ENCODE measurements at regions not wholly inside any gene's neighbourhood (a gene's known extent, or its start where the extent isn't known, plus 50 kb on each side); places are given as distances from the start of the nearest gene placed in this dataset.

DNA sequence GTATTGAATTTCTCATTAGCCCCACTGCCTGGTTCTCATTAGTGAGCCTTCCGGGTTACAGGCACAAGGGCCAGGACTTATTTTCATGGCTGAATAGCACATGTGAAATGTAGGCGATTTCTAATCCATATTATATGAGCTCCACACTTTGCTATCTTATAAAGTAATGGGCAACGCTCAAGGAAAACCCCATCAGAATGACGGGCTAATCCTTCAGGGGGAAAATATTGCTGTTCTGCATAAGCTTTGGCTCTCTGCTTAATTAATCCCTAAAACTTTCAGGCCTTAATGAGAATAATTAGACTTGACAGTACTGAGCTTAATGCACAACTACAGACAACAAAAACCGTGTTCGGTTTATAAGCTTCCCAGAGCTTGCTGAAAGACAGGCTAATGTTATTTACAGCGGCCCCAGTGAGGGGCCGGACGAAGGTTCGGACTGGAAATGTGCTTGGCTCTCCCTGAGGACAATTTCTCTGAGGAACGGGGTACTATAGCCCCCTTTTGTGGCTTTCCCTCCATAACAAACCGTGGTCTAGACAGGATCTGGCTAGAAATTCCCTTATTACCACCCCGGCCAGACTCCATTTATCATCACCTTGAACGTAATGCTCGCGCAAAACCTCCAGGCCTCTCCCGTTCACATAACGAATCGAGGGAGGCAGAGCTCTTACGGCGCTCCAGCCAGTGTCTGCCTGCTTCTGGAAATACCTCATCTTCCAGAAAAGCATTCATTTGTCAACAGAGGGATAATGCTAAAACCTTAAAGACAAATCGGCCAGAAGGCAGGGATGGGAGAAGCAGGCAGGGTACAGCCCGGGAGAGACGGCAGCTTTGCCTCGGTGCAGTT is 164.5 kb downstream of the CD83 start:
- H3K4me1 ChIP-seq (ENCODE audit: control insufficient read depth, insufficient read depth, low read length) = peaks cover 9% of the 10 kb centered on the region
- H3K27me3 ChIP-seq (ENCODE audit: control insufficient read depth, insufficient read depth, low read length, poor library complexity, severe bottlenecking) = no peaks in the 10 kb centered on the region
- no peak overlapping the region for H3K4me3 ChIP-seq (ENCODE audit: insufficient read depth, low read depth, low read length)
- H3K36me3 ChIP-seq (ENCODE audit: control insufficient read depth, insufficient read depth, low read length) = no peaks in the 10 kb centered on the region
- H3K27ac ChIP-seq (ENCODE audit: insufficient read depth, low read depth, low read length, poor library complexity, severe bottlenecking) = no peak overlapping the region
- WGBS, 2 experiments = 93 to 94% methylated on average over 25 of the region's 25 CpGs
- no peaks in the 10 kb centered on the region for H3K9me3 ChIP-seq (ENCODE audit: control insufficient read depth, low read length)

DNA sequence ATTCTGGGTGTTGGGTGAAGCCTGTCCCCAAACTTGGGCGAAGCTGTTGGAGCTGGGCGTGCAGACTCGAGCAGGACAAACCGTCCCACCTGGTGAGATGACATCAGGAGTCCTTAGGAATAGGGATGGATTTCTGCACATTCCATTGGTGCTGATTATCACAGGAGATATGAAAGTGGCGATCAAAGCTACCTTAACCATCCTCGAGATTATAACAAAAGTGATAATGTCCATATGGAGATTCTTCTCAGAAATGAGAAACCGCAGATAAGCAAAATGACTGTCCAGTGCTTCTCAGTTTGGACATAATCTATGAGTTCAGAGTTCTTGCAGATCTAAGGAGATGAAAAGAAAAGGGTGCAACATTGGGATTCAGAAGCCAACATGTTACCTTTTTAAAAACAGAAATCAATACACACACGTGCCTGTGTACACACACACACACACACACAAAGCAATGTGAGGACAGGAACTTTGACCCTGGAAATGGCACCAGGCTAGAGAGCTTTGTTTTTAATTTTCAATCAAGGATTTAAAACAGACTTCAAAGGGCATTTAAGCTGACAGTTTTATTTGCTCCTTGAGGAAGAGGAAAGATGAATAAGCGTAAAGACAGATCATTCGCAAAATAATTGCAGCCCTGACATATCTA is 165.4 kb downstream of the CD83 start:
- no peaks in the 10 kb centered on the region for H3K9me3 ChIP-seq (ENCODE audit: control insufficient read depth, low read length)
- H3K27me3 ChIP-seq (ENCODE audit: control insufficient read depth, insufficient read depth, low read length, poor library complexity, severe bottlenecking) = no peaks in the 10 kb centered on the region
- WGBS, 2 experiments = 90 to 93% methylated on average over 10 of the region's 10 CpGs
- H3K4me1 ChIP-seq (ENCODE audit: control insufficient read depth, insufficient read depth, low read length) = peaks cover 9% of the 10 kb centered on the region
- no peak overlapping the region for H3K4me3 ChIP-seq (ENCODE audit: insufficient read depth, low read depth, low read length)
- no peaks in the 10 kb centered on the region for H3K36me3 ChIP-seq (ENCODE audit: control insufficient read depth, insufficient read depth, low read length)
- H3K27ac ChIP-seq (ENCODE audit: insufficient read depth, low read depth, low read length, poor library complexity, severe bottlenecking) = no peak overlapping the region

DNA sequence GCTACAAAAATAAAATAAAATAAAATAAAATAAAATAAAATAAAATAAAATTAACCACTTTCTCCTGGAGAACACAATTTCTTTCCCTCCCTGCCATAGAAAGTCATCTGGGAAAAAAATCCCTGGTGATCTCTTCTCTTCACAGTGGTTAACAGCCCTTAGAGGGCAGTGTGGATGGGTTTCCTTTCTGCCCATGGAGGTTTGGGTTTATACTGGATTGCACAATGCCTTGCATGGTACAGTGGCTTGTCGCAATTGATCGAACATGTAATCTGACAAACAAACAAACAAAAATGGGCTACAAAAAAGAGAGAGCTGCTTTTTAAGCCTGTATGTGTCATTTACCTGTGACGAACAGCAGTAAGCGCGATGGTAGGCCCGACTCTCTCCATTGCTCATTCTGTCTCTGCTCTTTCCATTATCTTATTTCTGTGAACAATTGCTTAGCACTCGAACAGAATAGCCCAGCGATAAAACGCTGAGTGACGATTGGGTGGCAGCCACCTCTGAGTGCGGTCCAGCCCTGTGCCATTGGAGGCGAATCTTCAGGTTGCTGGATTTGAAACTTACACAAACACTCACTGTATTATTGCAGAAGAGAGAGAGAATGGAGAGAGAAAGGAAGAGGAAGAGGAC is 166.1 kb downstream of the CD83 start:
- Histone ChIP-seq H3K9me3 (ENCODE audit: control insufficient read depth, low read length) (no peaks in the 10 kb centered on the region), H3K4me3 (ENCODE audit: insufficient read depth, low read depth, low read length) (no peak overlapping the region)
- WGBS, 2 experiments = 93 to 96% methylated on average over 12 of the region's 12 CpGs

DNA sequence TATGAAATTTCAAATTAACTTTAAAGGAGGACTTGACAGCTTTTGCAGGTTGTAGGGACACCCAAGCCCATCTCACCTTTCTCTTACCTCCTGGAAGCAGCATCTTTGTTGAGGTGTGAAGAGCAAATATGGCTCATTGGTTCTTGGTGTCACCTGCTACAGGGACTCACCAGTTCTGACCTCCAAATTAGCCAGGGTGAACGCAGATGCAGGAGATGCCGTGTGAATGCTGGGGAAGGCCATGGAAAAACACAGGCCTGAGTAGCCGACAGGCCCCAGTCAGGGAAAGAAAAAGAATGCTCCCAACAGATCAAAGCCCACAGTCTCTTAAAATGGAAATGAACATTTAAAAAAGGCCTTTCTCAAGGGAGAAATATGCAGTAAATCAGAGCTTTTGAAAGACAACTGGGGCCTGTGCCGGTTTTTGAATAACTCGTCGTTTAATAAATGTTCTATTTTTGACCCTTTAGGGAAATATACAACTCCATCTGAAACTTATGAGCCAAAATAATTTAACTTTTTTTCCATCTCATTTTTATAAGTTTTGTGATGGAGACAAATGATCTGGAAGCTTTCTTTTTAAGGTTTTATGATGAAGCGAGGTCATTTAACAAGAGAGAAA is 167.5 kb downstream of the CD83 start:
- Histone ChIP-seq H3K27me3 (ENCODE audit: control insufficient read depth, insufficient read depth, low read length, poor library complexity, severe bottlenecking) (no peaks in the 10 kb centered on the region), H3K9me3 (ENCODE audit: control insufficient read depth, low read length) (no peaks in the 10 kb centered on the region), H3K36me3 (ENCODE audit: control insufficient read depth, insufficient read depth, low read length) (no peaks in the 10 kb centered on the region), H3K27ac (ENCODE audit: insufficient read depth, low read depth, low read length, poor library complexity, severe bottlenecking) (no peak overlapping the region), H3K4me3 (ENCODE audit: insufficient read depth, low read depth, low read length) (no peak overlapping the region), H3K4me1 (ENCODE audit: control insufficient read depth, insufficient read depth, low read length) (no peaks in the 10 kb centered on the region)
- 52 to 67% methylated on average over 7 of the region's 7 CpGs for WGBS, 2 experiments

More for the DNA sequence above, 166.1 kb downstream of the CD83 start:
- Histone ChIP-seq H3K4me1 (ENCODE audit: control insufficient read depth, insufficient read depth, low read length) (peaks cover 4% of the 10 kb centered on the region), H3K27ac (ENCODE audit: insufficient read depth, low read depth, low read length, poor library complexity, severe bottlenecking) (no peak overlapping the region), H3K27me3 (ENCODE audit: control insufficient read depth, insufficient read depth, low read length, poor library complexity, severe bottlenecking) (no peaks in the 10 kb centered on the region), H3K36me3 (ENCODE audit: control insufficient read depth, insufficient read depth, low read length) (no peaks in the 10 kb centered on the region)

DNA sequence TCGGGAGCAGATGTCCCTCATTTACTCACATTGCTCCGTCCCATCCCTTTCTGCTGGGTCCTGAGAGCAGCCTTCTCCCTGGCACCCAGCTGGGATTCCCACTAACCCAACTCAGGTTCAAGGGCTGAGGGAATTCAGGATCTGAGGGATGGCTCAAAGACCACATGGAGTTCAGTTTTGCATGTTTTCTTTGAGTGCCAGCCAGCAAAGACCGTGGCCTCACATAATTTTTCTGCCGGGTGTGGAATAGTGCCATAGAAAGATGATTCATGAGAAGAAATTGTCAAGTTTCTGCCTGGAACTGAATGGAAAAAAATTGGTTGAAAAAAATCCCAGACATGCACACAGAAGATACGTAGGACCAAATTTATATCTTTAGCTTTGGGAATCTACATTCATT is 168.6 kb downstream of the CD83 start:
- peaks cover 4% of the 10 kb centered on the region for H3K4me1 ChIP-seq (ENCODE audit: control insufficient read depth, insufficient read depth, low read length)
- H3K4me3 ChIP-seq (ENCODE audit: insufficient read depth, low read depth, low read length) = no peak overlapping the region
- no peaks in the 10 kb centered on the region for H3K36me3 ChIP-seq (ENCODE audit: control insufficient read depth, insufficient read depth, low read length)
- no peaks in the 10 kb centered on the region for H3K9me3 ChIP-seq (ENCODE audit: control insufficient read depth, low read length)
- no peaks in the 10 kb centered on the region for H3K27me3 ChIP-seq (ENCODE audit: control insufficient read depth, insufficient read depth, low read length, poor library complexity, severe bottlenecking)
- WGBS, 2 experiments = 56 to 67% methylated on average over 5 of the region's 5 CpGs
- H3K27ac ChIP-seq (ENCODE audit: insufficient read depth, low read depth, low read length, poor library complexity, severe bottlenecking) = no peak overlapping the region

DNA sequence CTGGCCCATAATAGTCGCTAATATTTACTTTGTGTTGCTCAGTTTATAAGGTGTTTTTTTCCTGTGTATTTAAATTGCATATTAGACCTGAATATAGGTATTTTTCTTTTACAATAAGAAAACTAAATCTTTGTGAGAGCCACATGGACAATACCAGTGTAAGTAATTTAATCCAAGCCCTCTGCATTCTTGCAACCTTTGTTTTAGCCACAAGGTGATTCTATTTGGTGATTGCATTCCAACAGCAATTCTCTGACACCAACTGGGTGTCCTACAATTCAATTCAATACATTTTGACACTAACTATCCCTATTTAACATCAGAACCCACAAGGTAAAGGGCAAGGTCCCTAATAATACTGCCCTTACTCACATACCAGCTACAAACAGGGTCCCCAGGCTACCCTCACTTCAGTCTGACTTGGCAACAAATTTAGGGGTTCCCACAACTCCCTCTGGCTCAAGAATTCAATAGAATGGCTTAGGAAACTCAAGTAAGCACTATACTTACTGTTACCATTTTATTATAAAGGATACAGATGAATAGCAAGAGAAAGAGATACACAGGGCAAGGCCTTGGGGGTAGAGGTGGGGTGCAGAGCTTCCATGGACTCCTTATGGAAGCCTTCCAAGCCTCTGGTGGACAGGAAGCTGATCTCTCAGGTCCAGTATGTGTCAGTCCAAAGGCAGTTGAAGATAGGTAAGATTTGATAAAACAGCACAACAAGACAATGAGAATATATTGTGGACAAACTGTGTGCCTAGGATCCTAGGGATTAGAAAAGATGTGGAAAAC is 169.3 kb downstream of the CD83 start:
- H3K27ac ChIP-seq (ENCODE audit: insufficient read depth, low read depth, low read length, poor library complexity, severe bottlenecking) = no peak overlapping the region
- H3K9me3 ChIP-seq (ENCODE audit: control insufficient read depth, low read length) = no peaks in the 10 kb centered on the region
- peaks cover 4% of the 10 kb centered on the region for H3K4me1 ChIP-seq (ENCODE audit: control insufficient read depth, insufficient read depth, low read length)
- WGBS, 2 experiments = 100% methylated on average over 1 of the region's 1 CpG; no CpG with 5 or more reads in 1 of the 2 experiments
- no peaks in the 10 kb centered on the region for H3K27me3 ChIP-seq (ENCODE audit: control insufficient read depth, insufficient read depth, low read length, poor library complexity, severe bottlenecking)
- H3K36me3 ChIP-seq (ENCODE audit: control insufficient read depth, insufficient read depth, low read length) = no peaks in the 10 kb centered on the region
- H3K4me3 ChIP-seq (ENCODE audit: insufficient read depth, low read depth, low read length) = no peak overlapping the region

DNA sequence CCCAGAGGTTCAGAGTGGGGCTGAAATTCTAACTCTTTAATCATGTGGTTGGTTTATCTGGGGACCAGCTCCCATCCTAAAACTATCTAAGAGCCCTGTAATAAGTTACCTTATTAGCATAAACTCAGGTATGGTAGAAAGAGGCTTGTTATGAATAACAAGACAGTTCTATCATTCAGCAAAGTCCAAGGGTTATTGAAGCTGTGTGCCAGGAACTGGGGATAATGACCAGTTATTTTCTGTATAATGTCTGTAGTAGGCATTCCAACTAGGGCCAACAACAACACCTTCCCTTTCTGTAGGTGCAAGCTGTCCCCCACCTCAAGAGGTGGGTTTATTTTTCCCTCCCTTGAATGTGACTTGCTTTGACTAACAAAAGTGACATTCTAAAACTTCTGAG is 170.1 kb downstream of the CD83 start:
- Histone ChIP-seq H3K9me3 (ENCODE audit: control insufficient read depth, low read length) (no peaks in the 10 kb centered on the region), H3K4me3 (ENCODE audit: insufficient read depth, low read depth, low read length) (no peak overlapping the region), H3K27ac (ENCODE audit: insufficient read depth, low read depth, low read length, poor library complexity, severe bottlenecking) (no peak overlapping the region), H3K27me3 (ENCODE audit: control insufficient read depth, insufficient read depth, low read length, poor library complexity, severe bottlenecking) (no peaks in the 10 kb centered on the region), H3K36me3 (ENCODE audit: control insufficient read depth, insufficient read depth, low read length) (no peaks in the 10 kb centered on the region), H3K4me1 (ENCODE audit: control insufficient read depth, insufficient read depth, low read length) (peaks cover 4% of the 10 kb centered on the region)

DNA sequence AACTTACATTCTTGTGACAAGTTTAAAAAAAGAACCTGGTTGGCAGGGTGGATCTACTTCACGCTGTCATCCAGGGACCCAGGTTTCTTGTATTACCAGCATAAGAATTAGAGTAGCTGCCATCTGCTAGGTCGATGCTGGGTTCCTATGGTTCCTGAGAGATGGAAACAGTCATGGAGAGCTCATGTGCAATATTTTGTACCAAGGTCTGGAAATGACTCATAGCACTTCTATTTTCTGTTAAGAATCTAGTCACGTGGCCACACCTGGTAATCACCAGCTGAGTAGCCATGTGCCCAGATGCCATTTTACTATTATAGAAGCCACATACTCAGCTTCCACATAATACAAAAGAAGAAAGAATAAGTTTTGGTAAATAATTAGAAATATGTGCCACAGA is 171.3 kb downstream of the CD83 start:
- no peaks in the 10 kb centered on the region for H3K27me3 ChIP-seq (ENCODE audit: control insufficient read depth, insufficient read depth, low read length, poor library complexity, severe bottlenecking)
- WGBS, 2 experiments = 91 to 98% methylated on average over 3 of the region's 3 CpGs
- H3K27ac ChIP-seq (ENCODE audit: insufficient read depth, low read depth, low read length, poor library complexity, severe bottlenecking) = no peak overlapping the region
- H3K9me3 ChIP-seq (ENCODE audit: control insufficient read depth, low read length) = no peaks in the 10 kb centered on the region
- peaks cover 4% of the 10 kb centered on the region for H3K4me1 ChIP-seq (ENCODE audit: control insufficient read depth, insufficient read depth, low read length)
- no peak overlapping the region for H3K4me3 ChIP-seq (ENCODE audit: insufficient read depth, low read depth, low read length)
- no peaks in the 10 kb centered on the region for H3K36me3 ChIP-seq (ENCODE audit: control insufficient read depth, insufficient read depth, low read length)

DNA sequence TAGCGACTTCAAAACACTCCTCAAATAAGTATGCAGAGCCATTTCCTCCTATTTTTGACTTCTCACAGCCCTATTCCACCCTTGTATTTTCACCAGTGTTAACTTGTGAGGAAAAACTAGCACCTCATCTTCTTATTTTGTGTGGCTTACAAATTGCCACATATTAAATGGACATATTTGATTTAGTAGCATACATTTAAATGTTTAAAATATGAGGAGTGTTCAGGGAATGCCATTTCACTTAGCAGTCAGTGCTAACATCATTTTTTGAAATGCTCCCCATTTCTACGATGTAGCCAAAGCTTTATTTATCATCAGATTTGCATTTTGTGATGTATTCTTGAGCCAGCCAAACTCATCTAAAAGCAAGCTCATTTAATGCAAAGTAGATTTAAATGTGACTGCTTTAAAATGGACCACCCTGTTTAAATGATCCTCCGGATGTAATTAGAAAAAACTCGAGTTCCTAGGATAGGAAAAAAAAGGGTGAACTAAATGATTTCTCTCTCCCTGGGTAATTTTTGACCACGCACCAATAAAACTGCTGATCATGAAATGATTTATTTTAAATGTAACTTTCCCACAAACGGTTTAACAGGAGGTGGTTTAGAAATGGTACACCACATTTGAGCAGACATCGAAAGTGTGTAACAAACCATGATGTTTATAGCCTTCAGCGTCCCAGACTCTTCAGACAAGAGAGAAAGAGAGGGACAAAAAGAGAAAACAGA is 172.6 kb downstream of the CD83 start:
- H3K27ac ChIP-seq (ENCODE audit: insufficient read depth, low read depth, low read length, poor library complexity, severe bottlenecking) = no peak overlapping the region
- no peaks in the 10 kb centered on the region for H3K9me3 ChIP-seq (ENCODE audit: control insufficient read depth, low read length)
- H3K27me3 ChIP-seq (ENCODE audit: control insufficient read depth, insufficient read depth, low read length, poor library complexity, severe bottlenecking) = no peaks in the 10 kb centered on the region
- H3K4me3 ChIP-seq (ENCODE audit: insufficient read depth, low read depth, low read length) = no peak overlapping the region
- 92 to 93% methylated on average over 7 to 8 of the region's 8 CpGs for WGBS, 2 experiments
- no peaks in the 10 kb centered on the region for H3K36me3 ChIP-seq (ENCODE audit: control insufficient read depth, insufficient read depth, low read length)
- H3K4me1 ChIP-seq (ENCODE audit: control insufficient read depth, insufficient read depth, low read length) = peaks cover 4% of the 10 kb centered on the region
